Ovary (tissue), 3 donors: ENCODE measurements at regions not wholly inside any gene's neighbourhood (a gene's known extent, or its start where the extent isn't known, plus 50 kb on each side); places are given as distances from the start of the nearest gene placed in this dataset.

Experiments
- CTCF ChIP-seq, 3 donors: fragments of 450-650 bp in 2 of 3; fragments of 200-600 bp in 1 of 3; IDR thresholded peaks; one replicate each; pipeline versions ENCODE4 v1.5.1 to v1.8.0; 2016 to 2022; ENCODE audit warnings: antibody characterized with exemption in 3 of 3, mild to moderate bottlenecking in 1 of 3
- POLR2A ChIP-seq: fragments of 450-650 bp; IDR thresholded peaks from one replicate; pipeline ENCODE4 v1.6.1; 2017; ENCODE audit warnings: antibody characterized with exemption, mild to moderate bottlenecking, moderate library complexity
- donor health status: DM: no; HTN: no; CAD: no.

GRCh38 chr12:90695415-90695814 is 259.6 kb downstream of the CCER1 start:
- no peak for TF ChIP-seq POLR2A
- TF ChIP-seq CTCF (IDR thresholded peaks at IDR 0.05), result no peak
